Eye (tissue), 1 donor: ENCODE measurements at regions not wholly inside any gene's neighbourhood (a gene's known extent, or its start where the extent isn't known, plus 50 kb on each side); places are given as distances from the start of the nearest gene placed in this dataset.
A peak's percentile ranks its signal among the peaks of the same experiment; 100 is the strongest.

Experiments
- DNase-seq: peaks from one replicate; pipeline ENCODE4 v3.0.0-alpha.2; 2015

DNA sequence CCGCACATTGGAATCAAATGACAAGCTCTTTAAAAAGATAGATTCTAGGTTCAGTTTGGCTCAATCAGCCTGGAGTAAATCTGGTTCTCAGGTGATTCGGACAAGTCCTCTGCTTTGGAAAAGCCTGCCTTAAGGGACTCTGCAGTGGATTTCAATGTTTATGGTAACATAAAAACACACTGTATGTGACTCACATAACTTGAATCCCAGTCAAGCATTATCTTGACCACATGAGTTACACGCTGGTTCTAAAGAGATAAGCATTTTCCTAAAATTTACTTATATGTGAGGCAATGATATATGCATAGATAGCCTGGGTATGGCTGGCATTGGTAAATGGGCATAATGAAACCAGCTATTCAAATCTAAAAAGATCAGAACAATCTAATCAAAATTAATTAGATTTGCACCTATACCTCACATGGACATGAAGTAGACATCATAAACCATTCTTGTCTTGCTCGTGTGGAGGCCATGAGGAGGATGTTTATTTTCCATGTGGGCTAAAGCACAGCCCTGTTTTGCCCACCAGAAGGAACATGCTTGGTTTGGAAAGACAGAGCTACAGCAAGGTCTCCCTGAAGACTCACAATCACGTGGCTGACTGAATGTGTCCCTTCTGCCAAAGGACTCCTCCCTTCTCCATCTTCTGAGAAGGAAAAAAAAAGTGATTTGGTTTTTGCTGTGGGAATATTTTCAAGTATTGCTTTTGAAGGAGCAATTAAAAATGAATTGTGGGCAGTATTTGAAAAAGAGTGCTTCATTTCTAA is 351.7 kb downstream of the DIRAS2 start:
- DNase-seq, result no peak

DNA sequence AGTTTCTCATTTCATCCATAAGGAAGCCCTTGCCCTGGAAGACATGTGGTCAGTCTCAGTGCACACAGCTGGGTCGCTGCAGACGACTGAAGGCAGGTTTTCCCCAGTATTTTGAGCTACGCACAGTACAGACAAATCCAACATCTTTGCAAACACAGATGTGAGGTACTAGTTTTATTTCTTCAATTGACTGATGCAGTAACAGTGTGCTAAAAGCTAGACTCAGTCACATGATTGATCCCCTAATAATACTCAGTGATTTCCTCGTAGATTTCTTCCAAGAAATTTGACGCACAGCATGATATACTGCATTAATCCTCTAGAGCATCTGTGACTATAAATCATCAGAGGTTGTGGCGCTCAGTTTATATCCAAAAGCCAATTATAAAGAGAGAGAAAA is 346.1 kb downstream of the DIRAS2 start:
- DNase-seq, result peak; percentile 67

DNA sequence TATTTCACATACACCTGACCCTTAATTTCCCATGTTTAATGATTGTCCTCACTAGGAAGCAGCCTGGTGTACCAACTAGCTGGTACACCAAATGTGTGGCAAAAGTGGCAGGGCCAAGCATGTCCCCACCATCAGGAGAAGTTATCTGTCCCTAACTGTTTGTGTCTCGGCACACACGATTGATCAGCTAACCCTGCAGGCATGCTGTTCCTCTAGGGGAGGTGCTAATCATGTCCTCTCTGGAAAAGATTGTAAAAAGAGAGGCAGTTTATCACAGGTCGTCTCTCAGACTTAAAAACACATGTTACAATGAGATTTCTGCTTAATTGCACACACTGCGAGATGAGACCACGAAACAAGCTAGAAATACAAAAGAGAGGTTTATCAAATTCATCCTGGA is 342.7 kb downstream of the DIRAS2 start:
- peak; percentile 66 for DNase-seq

DNA sequence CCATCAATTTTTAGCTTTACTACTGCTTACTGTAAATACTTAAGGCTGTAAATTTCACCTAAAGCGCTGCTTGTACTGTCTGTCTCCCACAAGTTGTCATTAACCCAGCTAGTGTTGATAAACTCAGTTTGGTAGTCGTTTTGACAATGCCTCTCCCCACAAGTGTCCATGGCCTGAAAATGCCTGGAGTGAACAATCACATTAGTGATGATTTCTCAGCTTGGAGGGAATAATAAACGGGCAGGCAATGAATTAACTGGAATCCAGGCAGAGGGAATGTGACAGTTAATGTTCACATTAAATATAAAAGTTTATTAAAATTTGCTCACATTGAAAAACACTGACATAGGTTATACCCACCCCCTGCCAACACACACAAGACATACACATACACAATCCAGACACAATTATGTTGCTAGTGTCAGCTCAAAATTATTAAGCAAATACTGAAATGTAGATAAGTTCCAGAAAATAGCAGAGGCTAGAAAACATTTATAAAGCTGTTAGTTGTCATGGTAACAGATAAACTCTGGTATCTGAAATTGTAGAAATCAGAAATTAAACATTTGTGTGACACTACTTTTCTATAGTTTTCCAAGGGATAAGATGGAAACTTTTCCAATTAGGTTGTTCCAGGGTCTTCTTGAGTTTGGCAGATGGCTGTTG is 341.9 kb downstream of the DIRAS2 start:
- DNase-seq, result peak; percentile 68

DNA sequence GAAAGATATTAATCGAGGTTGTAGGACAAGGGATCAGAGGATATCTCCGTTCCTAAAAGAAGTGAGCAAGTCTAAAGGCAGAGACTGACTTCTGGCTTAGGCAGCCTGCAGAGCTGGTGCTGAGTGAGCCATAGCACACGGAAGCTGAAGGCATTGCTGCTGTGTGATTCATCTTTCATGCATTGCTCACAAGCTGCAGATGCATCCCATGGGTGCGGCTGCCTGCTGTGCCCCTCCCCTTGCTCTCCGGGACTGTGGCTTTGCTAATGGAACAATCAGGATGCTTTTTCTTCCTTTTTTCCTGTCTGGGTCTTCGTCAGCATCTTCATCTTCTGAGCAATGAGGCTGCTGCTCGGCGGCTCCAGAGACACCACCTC is 341.4 kb downstream of the DIRAS2 start:
- peak; percentile 65 for DNase-seq

DNA sequence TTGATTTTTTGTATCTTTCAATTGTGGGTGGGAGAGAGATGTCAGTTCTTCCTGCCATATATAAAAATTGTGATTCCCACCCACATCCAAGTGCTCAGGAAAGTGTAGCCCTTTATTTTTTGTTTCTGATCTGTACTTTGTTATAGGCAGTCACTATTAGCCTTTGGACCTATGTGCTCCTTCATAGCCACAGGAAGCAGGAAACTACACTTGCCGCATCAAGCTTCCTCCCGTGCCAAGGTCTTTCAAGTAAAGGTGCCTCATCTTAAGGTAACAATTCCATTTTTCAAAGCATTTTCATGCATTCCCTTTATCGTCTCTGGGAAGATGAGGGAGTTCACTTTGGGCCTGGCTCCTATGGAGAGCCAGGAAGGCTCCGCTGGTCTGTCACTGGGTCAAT is 339.0 kb downstream of the DIRAS2 start:
- no peak for DNase-seq

DNA sequence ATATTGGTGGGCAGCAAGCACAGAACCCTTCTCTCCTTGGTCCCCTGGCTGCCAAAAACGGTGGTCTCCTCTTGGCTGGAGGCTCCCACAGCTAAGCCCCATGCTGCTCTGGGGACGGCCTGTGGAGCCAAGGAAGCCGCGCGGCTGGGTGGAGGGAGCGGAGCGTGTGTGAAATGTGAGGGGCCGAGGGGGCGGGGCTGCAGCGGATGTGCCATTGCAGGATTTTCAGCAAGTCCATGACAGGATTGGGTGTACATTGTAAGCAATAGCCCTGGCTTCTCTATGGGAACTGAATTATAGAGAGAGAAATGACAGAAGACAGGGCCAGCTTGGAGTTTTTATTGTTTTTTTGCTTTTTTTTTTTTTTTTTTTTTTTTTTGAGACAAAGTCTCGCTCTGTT is 336.5 kb downstream of the DIRAS2 start:
- peak; percentile 44 for DNase-seq

DNA sequence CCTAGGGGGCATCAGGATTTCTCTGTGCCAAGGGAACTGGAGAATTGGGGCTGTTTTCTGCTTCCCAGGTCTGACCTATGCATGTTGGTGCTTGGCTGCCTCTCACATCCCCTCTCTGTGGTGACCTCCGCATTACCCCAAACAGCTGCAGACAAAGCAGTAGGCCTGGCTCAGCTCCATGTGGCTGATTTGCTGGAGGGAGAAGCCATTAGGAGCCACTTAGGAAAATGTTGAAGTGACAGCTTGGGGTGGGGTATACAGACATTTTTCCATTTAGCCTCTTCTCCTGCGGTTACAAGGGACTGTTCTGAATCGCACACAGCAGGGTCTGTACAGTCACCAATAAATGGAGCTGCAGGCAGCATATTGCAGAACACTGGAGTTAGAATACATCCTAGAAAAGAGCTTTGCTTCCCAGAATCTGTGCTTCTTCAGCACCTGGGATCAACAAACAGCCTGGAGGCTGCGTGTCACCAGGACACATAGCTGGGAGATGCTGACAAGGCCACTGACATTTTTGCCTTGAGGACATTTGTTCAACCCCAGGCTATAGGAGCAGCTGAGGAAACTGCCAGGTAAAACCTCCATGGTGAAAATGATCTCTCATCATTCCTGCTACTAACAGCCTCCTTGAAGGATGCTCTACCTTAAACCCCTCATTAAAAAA is 335.3 kb downstream of the DIRAS2 start:
- DNase-seq, result peak; percentile 95

DNA sequence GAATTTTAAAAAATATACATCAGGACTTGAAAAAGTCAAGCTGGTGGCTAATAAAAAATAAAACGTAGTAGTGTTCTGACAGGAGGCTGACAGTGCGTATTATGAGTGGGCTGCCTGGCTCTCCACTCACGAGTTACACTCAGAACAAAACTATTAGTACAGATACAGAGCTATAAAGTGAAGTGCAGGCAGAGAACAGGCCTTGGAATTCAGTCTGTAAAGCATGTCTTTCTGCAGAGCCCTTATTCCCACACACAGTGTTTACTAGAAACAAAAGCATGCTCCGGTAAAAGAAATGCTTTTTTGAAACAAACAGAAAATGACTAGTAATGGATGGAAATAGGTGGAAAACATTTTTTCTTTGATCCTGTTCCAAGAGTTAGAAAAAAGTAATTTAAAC is 334.7 kb downstream of the DIRAS2 start:
- DNase-seq, result no peak

DNA sequence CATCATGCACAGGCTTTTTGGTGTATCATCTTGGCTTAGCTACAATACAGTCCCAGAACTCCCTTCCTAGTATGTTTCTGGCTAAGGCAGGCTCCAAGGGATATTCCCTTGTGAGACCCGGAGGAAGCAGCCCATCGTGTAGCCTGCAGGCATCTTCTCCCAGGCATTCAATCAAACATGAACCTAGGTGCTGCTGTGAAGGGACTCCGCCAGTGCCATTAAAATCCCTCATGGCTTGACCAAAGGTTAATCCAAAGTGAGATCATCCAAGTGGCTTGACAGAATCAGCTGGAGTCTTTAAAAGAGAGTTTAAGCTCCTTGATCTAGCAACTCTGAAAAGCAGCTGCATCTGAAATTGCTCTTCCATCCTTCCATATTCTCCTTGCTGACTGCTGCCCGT is 333.9 kb downstream of the DIRAS2 start:
- peak; percentile 62 for DNase-seq

DNA sequence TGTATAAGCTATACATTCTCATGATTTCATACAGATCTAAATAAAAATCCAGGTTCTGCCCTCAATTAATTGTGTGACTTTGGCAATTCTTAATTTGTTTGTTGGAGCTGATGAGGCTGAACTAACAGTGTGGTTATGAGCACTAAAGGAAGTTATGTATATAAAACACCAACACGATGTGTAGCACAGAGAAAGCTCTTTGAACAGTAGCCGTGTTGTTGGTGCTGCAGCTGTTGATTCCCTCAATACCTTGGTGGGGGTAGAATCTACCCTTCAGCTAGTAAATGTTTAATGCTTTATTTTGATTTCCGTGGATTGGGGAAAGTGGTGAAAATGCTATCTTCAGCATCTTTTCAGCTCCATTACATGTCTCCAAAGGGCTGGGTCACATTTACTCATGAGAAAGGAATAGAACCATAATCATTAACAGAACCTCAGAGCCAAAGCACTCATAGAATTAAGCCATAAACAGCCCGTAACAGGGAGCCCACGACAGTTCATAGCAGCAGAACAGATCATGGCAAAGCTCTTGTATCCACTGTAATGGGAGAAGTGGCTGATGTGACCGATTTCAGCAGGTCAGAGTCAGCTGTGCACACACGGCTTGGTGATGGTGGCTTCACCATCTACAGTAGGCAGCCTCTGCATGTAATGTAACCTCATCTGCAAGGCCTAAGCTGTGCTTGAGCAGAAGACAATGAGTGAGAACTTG is 332.7 kb downstream of the DIRAS2 start:
- DNase-seq, result no peak

DNA sequence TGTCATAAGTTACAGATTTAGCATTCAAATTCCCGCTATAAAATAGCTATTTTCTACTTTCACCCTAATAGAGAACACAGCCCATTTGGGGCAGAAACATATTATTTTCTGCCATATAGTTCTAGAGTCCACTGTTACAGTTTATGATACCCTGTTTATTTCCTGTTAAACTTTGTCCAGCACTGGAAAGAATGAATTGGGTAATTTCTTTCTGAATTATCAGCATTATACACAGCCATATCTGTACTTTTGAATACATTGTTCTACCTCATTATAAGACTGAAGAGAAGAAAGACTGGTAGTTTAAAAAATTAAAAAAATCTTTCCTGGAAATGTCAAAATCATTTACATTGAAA is 332.1 kb downstream of the DIRAS2 start:
- no peak for DNase-seq

DNA sequence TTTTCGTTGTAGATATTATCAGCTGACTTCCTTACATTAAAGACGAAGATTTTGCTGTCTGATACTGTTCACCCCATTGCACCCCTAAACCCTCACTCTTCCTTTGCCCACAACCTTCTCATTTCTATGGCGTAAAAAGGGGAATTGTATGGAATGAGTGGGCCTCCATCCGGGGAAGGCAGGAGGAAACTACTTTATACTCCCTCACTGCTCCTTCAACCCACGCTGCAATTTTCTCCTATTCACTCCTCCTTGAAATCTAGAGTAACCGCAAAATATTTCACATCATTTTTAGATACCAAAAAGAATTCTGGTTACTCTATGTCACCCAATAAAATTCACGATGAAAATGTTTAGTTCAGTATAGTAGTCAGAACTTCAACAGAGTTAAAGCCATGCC is 330.8 kb downstream of the DIRAS2 start:
- no peak for DNase-seq

DNA sequence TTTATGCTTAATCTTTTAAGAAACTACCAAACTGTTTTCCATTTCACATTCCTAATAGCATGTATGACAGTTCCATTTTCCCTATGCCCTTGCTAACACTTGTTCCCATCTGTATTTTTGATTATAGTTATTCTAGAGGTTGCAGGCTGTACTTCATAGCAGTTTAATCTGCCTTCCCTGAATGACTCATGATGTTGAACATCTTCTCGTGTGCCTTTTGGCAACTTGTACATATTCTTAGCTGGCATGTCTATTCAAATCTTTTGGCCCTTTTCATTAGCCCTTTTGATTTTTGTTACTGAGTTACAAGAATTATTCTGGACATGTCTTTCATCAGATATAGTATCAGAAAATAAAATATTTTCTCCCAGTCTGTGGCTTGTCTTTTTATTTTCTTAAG is 320.3 kb downstream of the DIRAS2 start:
- no peak for DNase-seq

DNA sequence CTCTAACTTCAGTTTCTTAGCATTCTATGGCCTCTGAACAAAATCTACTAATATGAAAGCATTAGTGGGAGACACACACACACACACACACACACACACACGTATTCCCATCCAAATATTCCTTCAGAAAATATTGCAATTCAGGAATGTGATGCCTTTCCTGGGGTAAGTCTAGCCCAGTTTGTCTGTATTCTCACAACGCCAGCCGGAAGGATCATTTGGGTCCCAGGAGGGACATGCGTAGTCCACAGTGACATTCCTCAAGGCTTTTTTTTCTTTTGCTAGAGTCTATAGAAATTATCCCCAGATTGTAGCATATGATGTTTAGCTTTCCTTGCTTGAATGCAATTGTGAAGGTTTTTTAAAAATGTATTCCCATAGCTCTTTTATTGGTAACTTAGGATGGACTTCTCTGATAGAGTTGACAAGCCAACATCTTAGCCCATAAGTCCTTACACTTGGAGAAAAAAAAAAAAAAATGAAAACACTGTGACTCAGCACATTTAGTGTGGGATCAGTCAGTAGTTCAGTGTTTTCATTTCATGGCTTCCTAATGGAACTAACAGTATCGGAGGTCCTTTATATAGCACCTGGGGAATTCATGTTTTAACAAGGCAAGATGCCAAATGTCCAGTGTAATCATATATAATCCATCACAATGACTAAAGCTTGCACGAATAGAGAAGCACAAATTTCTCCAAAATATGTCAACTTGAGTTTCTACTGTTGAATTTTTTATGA is 316.5 kb downstream of the DIRAS2 start:
- DNase-seq, result peak; percentile 63

DNA sequence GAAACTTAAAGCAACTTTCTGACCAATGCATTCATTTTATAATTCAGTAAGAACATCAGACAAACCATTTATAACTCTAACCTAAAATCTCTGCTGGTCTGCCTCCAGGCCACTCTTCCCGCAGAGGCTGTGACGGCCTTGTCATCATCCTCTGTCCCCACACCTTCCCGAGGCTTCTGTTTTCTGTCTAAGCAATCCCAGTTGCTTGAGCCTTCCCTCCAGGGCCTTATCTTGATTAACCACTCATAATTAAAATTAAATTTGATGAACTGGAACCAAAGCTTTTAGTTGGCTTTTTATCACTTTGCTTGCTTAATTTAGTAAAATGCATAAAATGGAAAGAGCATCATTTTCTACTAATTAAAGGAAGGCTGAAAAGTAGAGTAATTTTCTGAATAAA is 312.4 kb downstream of the DIRAS2 start:
- no peak for DNase-seq

DNA sequence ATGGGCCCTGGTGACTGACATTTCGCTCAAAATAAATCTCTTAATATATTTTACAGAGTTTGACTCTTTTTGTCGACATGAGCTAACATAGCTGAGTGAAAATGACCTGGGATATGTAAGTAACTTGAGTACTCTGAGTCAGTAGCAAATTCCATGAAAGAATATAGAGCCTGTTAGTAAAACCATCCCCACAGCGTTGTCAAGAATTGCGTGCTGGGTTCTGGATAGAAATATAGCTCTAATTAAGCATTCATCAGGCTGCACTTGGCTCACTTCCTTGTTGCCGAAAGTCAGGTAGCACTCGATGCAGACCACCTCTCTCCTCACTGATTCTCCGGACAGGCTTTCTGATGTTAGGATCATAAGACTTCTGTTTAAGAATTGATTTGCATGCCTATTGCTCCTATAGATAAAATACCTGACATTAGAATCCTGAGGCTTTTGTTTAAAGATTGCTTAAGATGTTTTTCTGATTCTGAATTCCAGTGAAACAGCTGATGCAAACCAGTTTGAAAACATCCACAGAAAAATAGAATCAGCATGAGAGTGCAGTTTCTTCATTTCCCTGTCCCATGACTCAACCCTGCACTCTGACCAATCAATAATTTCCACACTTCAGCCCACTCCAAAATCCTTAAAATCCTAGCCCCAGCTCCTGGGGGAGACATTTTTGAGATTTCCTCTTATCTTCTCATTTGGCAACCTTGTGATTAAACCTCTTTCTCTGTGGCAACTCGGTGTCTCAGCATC is 310.6 kb downstream of the DIRAS2 start:
- no peak for DNase-seq

DNA sequence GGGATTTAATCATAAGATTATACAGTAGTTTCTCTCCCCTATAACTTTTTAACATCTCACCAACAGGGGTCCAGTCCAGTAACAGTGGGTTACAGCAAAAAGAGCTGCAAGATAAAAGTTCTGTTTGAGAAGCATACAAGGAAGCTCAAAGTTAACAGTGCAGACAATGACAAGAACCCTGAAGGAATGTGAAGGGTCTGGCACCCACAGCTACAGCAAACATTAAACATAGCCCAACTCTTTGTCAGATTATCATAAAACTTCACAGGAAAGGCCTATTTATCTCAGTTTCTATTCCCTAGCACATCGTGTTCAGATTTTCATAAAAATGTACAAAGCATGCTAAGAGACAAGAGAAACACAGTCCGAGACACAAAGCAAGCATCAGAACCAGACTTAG is 309.4 kb downstream of the DIRAS2 start:
- DNase-seq, result no peak

DNA sequence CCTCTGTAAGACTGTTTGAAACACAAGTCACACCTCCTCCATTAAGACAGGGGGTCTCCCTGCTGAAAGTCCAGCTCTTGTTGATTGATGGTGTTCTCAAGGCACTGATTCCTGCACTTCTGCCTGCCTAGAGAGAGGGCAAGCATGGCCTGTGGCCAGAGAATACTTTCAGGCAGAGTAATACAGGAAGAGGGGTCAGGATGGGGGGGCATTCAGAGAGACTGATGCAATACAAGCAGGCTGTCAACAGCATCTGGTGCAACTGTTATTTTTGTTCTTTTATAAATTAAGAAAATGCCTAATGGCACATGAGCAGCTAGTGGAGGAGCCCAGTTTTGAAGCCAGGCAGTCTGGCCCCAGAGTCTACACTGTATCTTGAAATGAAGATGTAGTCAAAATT is 302.2 kb downstream of the DIRAS2 start:
- no peak for DNase-seq

DNA sequence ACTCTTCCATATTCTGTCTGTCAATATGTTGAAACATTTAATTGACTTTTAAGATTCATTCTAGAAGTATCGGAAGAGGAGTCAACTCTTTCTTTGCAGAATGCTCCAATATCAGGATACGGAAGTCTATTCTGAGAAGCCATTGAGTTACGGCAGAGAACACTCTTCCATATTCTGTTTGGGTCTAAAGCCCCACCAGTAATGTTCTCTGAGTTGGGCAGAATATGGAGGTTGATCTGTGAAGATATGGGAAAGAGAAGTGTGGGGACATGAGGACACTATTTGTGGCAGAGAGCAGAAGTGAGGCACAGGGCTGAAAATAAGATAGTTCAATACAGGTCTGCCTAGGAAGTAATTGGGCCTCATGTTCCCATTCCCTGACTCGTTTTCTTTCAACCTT is 300.0 kb downstream of the DIRAS2 start:
- DNase-seq, result no peak

DNA sequence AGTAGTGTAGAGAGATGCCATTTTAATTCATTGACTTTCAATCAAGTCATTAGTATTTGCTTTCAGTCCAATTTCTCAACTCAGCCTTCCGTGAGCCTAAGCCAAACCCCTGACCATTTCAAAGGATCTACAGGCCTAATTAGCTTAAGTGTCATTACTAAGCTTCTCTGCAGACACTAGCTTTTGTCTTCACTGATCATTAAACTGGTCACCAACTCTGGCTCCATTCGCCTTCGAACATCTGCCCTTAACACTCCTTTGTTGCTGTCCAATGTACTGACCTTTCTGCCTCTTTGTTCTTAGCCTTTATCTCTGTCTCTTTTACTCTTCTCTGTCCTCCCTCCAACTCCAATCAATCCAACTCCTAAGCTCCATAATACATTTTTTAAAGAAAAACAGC is 299.3 kb downstream of the DIRAS2 start:
- DNase-seq, result peak; percentile 75

DNA sequence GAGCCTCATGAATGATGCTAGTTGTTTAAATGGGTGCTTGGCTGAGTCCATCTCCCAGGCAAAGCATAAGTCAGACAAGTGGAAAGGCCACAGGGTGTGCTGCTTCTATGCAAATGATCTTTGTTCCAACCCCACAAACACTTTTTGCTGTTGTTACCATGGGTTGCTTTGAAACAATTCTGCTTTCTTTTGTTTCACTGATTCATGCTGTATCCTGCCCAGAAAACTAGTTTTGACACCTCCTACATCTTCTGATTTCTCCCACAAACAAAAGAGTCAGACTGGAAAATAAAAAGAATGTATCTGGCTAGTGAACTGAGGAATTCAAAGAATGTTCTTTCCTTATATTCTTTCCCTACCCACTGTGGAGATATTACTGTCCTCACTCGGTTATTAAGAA is 298.6 kb downstream of the DIRAS2 start:
- DNase-seq, result peak; percentile 52
